Ectodermal cell (in vitro differentiated cells): ENCODE measurements at regions not wholly inside any gene's neighbourhood (a gene's known extent, or its start where the extent isn't known, plus 50 kb on each side); places are given as distances from the start of the nearest gene placed in this dataset.
"Not testable (repeated sequence)": the region's sequence is repeated elsewhere in the genome, so short reads cannot be mapped to it uniquely, and the experiment has no call there.

ENCODE experiments used
- H3K27ac ChIP-seq: 2 replicates; pipeline ENCODE4 v1.7.0; 2013; ENCODE audit warnings: mild to moderate bottlenecking, low read depth, low read length; ENCODE audit not compliant: insufficient read depth, poor library complexity, severe bottlenecking
- H3K27me3 ChIP-seq: 2 replicates; pipeline ENCODE4 v1.7.0; 2013; ENCODE audit warnings: mild to moderate bottlenecking, low read length; ENCODE audit not compliant: insufficient read depth, control insufficient read depth, poor library complexity, severe bottlenecking
- H3K36me3 ChIP-seq: one replicate; pipeline ENCODE4 v1.7.0; 2013; ENCODE audit warnings: low read length; ENCODE audit not compliant: control insufficient read depth, insufficient read depth
- H3K4me1 ChIP-seq: one replicate; pipeline ENCODE4 v1.7.0; 2013; ENCODE audit warnings: low read length; ENCODE audit not compliant: control insufficient read depth, insufficient read depth
- H3K4me3 ChIP-seq: 2 replicates; pipeline ENCODE4 v1.7.0; 2013; ENCODE audit warnings: low read depth, low read length, control low read depth; ENCODE audit not compliant: insufficient read depth
- H3K9me3 ChIP-seq: 2 replicates; pipeline ENCODE4 v1.7.0; 2013; ENCODE audit warnings: mild to moderate bottlenecking, low read length, moderate library complexity; ENCODE audit not compliant: control insufficient read depth
- WGBS, 2 experiments: methylation state at CpG; one replicate each; pipeline ENCODE4 v1.1.7; 2013; ENCODE audit warnings: missing lambda C conversion rate in 2 of 2; 5-methylcytosine and 5-hydroxymethylcytosine counted together

DNA sequence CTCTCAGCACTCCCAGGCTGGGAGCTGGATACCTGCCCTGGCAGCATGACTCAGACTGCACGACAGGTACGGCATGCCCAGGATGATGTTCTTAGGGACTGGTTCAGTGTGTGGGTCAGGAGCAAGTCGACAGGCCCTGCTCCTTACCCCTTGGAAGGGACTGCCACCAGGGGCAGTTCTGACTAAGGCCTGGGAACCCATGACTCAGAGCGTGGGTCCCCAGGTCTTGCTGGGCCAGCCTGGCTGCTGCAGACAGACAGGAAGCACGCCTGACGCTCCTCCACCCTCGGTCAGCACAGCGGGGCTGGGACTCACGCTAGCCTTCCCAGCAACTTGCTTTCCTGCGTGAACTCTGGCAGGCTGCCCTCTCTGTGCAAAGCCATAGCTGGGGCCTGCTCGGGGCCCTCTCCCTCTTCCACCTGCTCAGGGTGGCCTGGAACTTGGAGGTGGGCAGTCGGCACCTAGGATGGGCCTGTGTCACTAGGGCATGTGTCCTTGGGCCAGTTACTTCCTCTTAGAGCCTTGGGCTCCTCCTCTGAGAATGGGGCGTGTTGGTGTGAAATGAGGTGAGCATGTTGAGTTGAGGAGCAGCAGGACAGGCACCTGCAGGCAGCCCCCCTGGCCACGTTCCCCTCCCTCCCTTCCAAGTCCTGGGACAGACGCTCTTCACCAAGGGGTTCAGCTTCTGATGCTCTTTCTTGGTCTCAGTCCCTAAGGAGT is 127.0 kb upstream of the AKAP13 start:
- not testable (repeated sequence) for H3K36me3 ChIP-seq, H3K27ac ChIP-seq, H3K27me3 ChIP-seq, H3K4me3 ChIP-seq, H3K4me1 ChIP-seq, H3K9me3 ChIP-seq
- 91 to 94% methylated on average over 14 to 15 of the region's 15 CpGs for WGBS, 2 experiments

GRCh38 chr15:85254961-85255360 is 125.4 kb upstream of the AKAP13 start:
- not testable (repeated sequence) for H3K9me3 ChIP-seq, H3K27ac ChIP-seq, H3K4me3 ChIP-seq, H3K36me3 ChIP-seq, H3K4me1 ChIP-seq, H3K27me3 ChIP-seq
- WGBS, 2 experiments = 87 to 93% methylated on average over 8 of the region's 9 CpGs

- H3K4me3 ChIP-seq, H3K4me1 ChIP-seq, H3K36me3 ChIP-seq, H3K9me3 ChIP-seq, H3K27me3 ChIP-seq, H3K27ac ChIP-seq: not testable (repeated sequence)
- 93 to 94% methylated on average over 24 of the region's 24 CpGs for WGBS, 2 experiments
These were observed 124.9 kb upstream of the AKAP13 start for GRCh38 chr15:85255502-85255901.

DNA sequence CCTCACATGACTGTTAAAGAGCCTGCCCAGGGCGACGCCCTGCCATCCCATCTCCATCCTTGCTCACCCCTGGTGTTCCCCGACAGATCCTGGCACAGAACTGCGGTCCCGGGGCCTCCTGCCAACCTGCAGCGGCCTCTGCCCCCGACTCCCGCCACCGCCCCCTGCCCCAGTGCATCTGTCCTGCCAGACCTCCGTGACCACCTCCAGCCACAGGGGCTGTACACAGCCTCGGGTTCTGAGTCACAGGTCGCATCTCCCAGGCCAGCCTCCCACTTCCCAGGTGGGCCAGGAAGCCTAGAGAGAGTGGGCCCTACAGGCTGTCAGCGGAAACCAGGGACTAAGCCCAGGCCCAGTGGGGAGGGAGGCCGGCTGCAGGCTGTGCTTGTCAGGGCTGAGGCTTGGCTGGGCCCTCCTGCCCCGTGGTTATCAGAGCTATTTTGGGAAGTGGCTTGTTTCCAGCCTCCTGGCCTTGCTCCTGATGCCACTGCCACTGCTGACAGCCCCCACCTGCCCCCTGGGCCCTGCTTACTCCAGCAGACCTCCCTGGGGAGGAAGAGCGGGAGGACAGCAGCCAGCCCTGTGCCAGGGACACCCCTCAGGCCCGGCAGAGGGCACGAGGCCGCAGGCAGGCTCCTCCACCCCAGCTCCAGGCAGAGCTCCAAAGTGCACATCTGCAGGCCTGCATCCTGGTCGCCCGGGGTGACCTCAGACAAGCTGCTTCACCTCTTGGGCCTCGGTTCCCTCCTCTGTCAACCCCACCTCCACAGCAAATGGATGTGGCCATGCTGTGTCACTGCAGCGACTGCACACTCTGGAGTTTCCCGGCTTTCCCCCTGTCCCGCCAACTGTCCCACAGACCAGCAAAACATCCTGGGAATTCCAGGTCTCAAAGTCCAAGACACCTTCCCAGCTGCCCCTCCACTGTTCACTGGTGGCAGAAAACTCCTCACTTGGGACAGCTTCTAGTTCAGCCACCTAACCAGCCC is 124.1 kb upstream of the AKAP13 start:
- H3K27ac ChIP-seq, H3K9me3 ChIP-seq, H3K4me1 ChIP-seq, H3K36me3 ChIP-seq, H3K4me3 ChIP-seq, H3K27me3 ChIP-seq: not testable (repeated sequence)
- 91 to 94% methylated on average over 24 to 25 of the region's 25 CpGs for WGBS, 2 experiments

GRCh38 chr15:85258062-85258445 is 122.3 kb upstream of the AKAP13 start:
- H3K36me3 ChIP-seq, H3K4me1 ChIP-seq, H3K4me3 ChIP-seq, H3K9me3 ChIP-seq, H3K27me3 ChIP-seq, H3K27ac ChIP-seq: not testable (repeated sequence)
- WGBS, 2 experiments = 83 to 85% methylated on average over 2 of the region's 4 CpGs

DNA sequence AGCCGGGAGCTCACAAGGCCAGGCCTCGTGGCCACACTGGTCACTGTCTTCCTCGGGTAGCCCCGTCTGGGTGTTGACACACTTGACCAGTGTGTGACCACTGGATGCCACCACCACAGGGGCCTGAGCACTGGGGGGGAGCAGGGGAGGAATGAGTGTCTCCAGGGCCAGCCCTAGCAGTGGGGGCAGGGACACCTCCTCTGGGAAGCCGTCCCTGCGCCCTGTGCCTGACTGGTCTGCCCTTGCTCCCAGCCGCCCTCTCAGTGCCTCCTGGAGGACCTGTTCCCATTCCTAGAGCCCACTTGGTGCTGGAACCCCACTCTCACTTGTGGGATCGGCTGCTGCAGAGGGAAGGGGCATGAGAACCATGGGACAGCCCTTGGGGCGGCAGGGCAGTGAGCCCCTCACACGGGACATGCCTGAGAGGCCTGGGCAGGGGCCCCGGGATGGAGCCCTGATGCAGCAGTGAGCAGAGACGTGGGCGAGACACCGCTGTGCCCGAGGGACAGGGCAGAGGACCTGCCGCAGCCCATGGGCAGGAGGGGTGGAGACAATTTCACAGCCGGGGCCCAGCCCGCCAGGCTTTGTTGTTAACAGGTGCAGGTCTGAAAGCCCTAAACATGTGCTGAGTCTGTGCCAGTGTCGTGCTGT is 121.7 kb upstream of the AKAP13 start:
- not testable (repeated sequence) for H3K36me3 ChIP-seq, H3K27me3 ChIP-seq, H3K4me1 ChIP-seq, H3K4me3 ChIP-seq, H3K9me3 ChIP-seq, H3K27ac ChIP-seq
- WGBS, 2 experiments = 81 to 92% methylated on average over 10 to 11 of the region's 19 CpGs

DNA sequence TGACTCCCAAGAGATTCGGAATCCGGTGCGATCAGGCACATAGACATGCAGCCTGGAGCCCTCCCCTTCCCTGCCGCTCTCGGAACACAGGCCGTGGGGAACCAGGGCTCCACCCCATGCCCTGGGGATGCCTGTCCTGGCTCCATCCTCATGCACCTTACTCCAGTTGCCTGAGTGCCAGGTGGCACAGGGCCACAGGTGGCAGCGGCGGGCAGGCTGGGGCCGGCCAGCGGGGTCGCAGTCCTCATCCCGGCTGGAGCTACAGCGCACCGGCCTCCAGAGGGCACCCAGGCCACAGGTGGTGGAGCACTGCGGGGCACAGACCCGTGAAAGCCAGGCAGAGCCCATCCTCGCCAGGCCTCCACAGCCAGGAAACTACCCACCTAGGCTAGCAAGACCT is 119.9 kb upstream of the AKAP13 start:
- WGBS, 2 experiments = 89 to 93% methylated on average over 4 of the region's 17 CpGs
- not testable (repeated sequence) for H3K36me3 ChIP-seq, H3K27ac ChIP-seq, H3K9me3 ChIP-seq, H3K4me1 ChIP-seq, H3K4me3 ChIP-seq, H3K27me3 ChIP-seq

GRCh38 chr15:85262461-85263055 is 117.8 kb upstream of the AKAP13 start:
- H3K9me3 ChIP-seq, H3K36me3 ChIP-seq, H3K4me3 ChIP-seq, H3K27ac ChIP-seq, H3K27me3 ChIP-seq, H3K4me1 ChIP-seq: not testable (repeated sequence)
- 92 to 94% methylated on average over 26 of the region's 26 CpGs for WGBS, 2 experiments

- 88 to 90% methylated on average over 12 to 13 of the region's 13 CpGs for WGBS, 2 experiments
These were observed 116.5 kb upstream of the AKAP13 start for GRCh38 chr15:85263842-85264440.

More at GRCh38 chr15:85263842-85264440, 116.5 kb upstream of the AKAP13 start:
- H3K36me3 ChIP-seq, H3K27ac ChIP-seq, H3K4me1 ChIP-seq, H3K27me3 ChIP-seq, H3K4me3 ChIP-seq, H3K9me3 ChIP-seq: not testable (repeated sequence)
